ENCODE measurements at regions not wholly inside any gene's neighbourhood (a gene's known extent, or its start where the extent isn't known, plus 50 kb on each side); places are given as distances from the start of the nearest gene placed in this dataset.

DNA sequence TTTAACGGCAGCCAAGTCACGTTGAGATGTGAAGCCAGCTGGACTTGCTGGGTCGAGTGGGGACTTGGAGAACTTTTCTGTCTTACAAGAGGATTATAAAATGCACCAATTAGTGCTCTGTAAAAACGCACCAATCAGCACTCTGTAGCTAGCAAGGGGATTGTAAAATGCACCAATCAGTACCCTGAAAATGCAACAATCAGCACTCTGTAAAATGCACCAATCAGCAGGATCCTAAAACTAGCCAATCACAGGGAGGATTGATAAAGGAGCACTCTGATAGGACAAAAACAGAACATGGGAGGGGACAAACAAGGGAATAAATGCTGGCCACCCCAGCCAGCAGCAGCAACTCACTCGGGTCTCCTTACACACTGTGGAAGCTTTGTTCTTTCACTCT, 337.6 kb upstream of the SLITRK5 start:
- TF ChIP-seq POLR2A (IDR thresholded peaks at IDR 0.05; ENCODE audit: low read depth, low read length) (no peak), EZH2 (IDR thresholded peaks at IDR 0.05; ENCODE audit: borderline replicate concordance, low read depth, low read length, severe bottlenecking) (no peak), CTCF (IDR thresholded peaks at IDR 0.05; ENCODE audit: extremely low read depth in 1 of 2, insufficient read depth in 1 of 2, low read depth in 1 of 2, low read length in 2 of 2) (no peak), JUN (IDR thresholded peaks at IDR 0.05; ENCODE audit: borderline replicate concordance, insufficient read depth, insufficient read length, low read depth) (no peak), POLR2AphosphoS5 (IDR thresholded peaks at IDR 0.05; ENCODE audit: insufficient read depth, low read depth, low read length) (no peak), MYC (IDR thresholded peaks at IDR 0.05; ENCODE audit: low read depth, low read length) (no peak)
- TF ChIP-seq, protein P1, sequence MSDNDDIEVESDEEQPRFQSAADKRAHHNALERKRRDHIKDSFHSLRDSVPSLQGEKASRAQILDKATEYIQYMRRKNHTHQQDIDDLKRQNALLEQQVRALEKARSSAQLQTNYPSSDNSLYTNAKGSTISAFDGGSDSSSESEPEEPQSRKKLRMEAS (IDR thresholded peaks at IDR 0.05; ENCODE audit: insufficient read depth, insufficient read length), result no peak
